ENCODE measurements at regions not wholly inside any gene's neighbourhood (a gene's known extent, or its start where the extent isn't known, plus 50 kb on each side); places are given as distances from the start of the nearest gene placed in this dataset.

GRCh38 chr2:120617055-120617454, 118.6 kb upstream of the GLI2 start:
- no peak for DNase-seq

- DNase-seq: no peak
Observed at GRCh38 chr2:120618830-120619229, 116.8 kb upstream of the GLI2 start.

DNA sequence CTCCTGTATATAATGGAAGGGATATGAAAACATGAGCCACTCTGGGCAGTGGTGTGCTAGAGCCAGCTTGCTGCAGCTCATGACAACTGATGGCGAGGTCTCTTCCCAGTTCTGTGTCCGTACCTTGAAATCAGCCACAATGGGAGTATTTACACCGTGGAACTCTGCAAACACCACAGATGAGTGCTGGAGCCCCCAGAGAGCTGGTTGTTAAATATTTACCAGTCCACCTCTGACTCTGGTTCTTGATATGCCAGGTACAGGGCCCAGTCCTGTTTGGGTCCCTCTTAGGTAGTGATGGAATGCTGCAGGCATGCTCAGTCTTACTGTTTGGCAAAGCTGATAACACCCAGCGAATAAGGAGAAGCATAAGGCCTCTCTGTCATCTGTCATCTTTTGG, 116.1 kb upstream of the GLI2 start:
- no peak for DNase-seq

- no peak for DNase-seq
Observed at GRCh38 chr2:120620025-120620793, 115.5 kb upstream of the GLI2 start.

- DNase-seq: no peak
Observed at GRCh38 chr2:120622159-120622869, 113.4 kb upstream of the GLI2 start.

GRCh38 chr2:120622886-120623753, 112.5 kb upstream of the GLI2 start:
- no peak for DNase-seq

GRCh38 chr2:120624061-120624737, 111.5 kb upstream of the GLI2 start:
- DNase-seq: no peak

DNA sequence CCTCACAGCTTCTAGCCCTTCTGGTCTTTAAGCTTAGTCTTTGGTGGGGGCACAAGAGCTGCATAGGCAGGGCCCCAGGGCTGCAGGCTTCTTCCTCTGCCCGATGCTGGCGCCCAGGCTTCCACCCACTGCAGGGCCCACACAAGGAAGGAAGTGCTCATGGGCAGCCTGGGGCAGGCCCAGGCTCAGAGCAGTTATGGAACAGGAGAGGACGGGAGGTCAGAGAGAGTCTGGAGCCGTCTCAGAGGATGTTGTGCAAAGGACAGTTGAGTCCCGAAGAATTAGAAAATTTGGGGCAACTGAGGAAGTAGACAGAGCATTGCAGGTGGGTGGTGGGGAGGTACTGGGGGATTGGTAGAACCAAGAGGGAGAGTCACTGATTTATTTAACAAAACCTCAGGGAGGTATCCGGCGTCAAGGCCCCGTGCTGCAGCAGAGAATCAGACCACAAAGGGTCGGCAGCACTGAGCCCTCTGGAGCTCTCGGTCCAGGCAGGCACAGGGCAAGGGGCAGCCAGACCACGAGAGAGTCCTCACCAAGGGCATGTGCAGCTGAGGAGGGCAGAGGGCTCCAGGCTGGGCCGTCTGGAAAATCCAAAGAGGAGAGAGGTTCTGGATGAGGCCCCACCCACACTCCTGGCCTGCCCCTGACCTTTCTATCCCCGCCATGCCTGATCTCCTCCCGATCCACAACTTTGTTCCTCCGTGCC, 110.8 kb upstream of the GLI2 start:
- no peak for DNase-seq

DNA sequence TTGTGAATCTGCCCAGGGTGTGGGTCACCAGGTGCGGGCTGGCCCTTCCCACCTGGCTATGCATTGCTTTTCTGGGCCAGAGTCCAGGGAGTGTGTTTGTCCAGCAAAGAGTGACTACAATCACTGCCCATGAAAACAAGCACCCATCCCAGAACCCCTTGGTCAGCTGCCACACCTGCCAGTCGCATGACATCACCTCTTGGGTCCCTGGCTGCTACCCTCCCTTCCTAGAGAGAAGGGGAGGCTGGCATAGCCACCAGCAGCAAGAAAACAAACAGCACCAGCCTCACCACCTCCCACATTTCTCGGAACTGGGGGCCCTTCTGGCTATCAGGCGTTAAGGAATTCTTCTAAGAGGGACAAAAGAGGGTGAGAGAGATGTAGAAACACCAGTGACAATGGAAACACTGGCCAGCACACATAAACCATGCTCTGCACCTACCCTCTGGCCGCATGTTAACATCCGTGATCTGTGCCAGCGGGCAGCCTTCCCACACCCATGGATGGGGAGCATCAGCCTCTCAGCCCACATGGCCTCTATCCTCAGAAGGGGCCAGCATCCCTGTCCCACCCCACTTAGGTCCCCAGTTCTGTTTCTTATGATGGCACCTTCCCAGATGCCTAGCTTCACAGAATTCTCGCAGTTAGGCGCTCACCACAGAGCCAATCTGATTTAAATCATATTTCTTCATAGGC, 109.7 kb upstream of the GLI2 start:
- DNase-seq: no peak

DNA sequence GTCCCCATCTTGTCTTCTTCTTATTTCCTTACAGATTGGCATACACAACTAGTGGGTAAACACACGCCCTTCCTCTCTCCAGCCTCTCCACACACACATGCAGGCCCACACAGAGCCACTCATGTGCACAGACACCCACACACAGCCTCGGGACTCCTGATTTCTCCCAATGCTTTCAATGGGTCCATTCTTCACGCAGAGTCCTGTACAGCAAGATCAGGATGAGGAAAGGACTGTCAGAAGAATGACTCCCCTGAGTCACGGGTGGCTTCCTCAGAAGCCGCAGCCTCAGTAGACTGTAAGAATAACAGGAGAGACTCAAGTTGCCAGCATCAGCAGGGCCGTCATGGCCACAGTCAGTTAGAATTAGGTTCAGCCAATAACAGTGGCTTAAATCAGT, 109.1 kb upstream of the GLI2 start:
- no peak for DNase-seq

DNA sequence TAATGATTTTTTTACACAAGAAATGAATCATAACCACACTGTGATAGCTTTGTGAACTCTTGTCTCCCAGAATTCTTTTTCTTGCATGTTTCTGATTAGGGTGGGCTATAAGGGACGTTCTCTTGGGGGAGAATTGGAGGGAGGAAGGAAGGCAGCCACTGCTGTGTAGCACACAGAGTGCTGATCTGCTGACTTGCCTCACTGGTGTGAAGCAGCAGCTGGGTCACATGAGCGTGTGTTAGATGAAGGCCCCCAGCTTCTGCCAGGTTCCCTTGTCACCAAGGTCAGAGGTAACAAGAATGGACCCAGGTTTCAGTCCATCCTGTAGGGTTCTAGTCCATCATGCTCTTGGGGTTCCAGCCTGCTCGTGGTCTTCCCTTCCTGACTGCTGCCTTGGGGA, 107.4 kb upstream of the GLI2 start:
- no peak for DNase-seq

GRCh38 chr2:120629241-120629895, 106.3 kb upstream of the GLI2 start:
- no peak for DNase-seq

- DNase-seq: no peak
Observed at GRCh38 chr2:120630031-120630701, 105.5 kb upstream of the GLI2 start.

DNA sequence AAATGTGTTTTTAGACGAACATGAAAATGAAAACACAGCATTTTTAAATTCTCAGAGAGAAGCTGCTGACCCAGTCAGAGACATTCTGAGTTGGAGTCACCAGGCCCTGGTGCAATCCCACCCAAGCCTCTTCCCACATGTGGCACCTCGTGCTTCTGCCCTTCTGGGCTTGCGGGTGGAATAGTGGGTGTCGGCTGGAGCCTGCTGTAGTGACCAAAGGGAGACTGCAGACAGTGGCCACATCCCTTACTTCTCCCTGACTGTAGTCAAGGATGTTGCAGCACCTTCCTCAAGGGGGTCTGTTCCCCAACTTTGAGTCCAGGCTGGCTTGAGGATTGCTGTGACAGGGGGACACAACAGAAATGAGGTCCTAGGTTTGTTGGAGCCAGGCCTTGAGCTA, 104.4 kb upstream of the GLI2 start:
- DNase-seq: no peak

GRCh38 chr2:120631724-120632123, 103.9 kb upstream of the GLI2 start:
- DNase-seq: no peak

DNA sequence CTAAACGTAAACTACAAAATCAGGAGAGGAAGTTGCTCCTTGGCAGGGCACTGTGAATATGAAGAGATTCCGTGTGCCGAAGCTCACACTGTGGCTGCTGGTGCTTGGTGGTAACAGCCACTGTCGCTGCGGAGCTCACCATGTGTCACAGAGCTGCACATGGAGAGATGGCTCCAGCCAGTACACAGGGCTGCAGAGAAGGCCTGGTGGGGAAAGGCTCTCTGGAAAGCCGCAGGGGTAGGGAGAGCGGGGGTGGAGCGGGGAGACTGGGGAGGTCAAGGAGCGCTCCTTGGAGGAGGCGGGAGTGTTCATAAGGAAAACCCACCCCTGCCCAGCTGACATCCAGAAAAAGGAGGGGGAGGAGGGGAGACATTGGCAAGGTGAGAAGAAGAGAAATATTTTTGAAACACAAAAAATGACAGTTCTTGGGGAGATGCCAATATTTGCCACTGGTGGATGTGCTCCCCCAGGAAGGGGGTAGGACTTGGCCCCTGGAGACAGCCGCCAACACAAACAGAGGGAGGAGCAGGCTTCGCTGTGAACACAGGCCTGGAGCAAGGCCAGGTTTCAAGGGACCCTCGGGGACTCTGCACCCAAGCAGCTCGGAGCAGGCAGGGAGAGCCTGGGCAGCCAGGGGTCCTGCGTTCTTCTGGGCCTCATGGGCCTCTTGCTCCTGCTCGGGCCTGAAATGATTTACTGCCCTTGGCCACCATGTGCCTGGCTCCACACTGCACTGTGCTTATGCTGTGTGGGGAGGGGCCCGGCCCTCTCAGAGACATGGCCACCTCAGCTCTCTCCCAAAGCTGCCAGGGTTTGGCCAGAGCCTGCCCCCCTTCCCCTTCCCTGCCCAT, 102.6 kb upstream of the GLI2 start:
- no peak for DNase-seq

DNA sequence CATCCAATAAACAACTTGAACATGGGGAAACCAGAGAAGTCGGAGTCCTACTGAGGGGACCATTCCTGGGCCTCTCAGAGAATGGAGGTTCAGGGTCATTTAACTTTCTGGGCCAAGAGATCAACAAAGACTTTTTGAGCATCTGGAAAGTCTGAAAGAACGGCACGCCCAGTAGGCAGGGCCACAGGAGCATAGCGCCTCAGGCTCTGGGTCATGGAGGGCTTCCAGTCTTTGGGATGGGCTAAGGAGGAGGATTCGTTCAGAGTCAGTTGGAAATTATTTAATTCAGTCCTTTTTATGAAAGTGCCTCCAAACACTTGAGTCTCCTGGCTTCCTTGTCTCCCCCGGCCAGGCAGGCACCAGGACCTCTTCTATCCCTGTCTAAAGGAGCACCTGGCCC, 101.1 kb upstream of the GLI2 start:
- DNase-seq: no peak

- no peak for DNase-seq
Observed at GRCh38 chr2:120635146-120635545, 100.5 kb upstream of the GLI2 start.

- no peak for DNase-seq
Observed at GRCh38 chr2:120637847-120638246, 97.8 kb upstream of the GLI2 start.

GRCh38 chr2:120638450-120638849, 97.2 kb upstream of the GLI2 start:
- DNase-seq: no peak

Data from NCI-H1048 (cell line).